Peyer's patch (tissue), 4 donors: ENCODE measurements at regions not wholly inside any gene's neighbourhood (a gene's known extent, or its start where the extent isn't known, plus 50 kb on each side); places are given as distances from the start of the nearest gene placed in this dataset.
A peak's percentile ranks its signal among the peaks of the same experiment; 100 is the strongest.
"Not testable (repeated sequence)": the region's sequence is repeated elsewhere in the genome, so short reads cannot be mapped to it uniquely, and the experiment has no call there.

Source experiments
- DNase-seq, 3 donors: peaks; one replicate each; pipeline ENCODE4 v3.0.0-alpha.2; 2017 to 2019
- H3K27ac ChIP-seq, 4 donors: fragments of 200-600 bp; sonication (generic); one replicate each; pipeline ENCODE4 v1.5.1; 2016 to 2019
- H3K27me3 ChIP-seq, 2 donors: fragments of 200-600 bp; sonication (generic); one replicate each; pipeline ENCODE4 v1.5.1; 2019
- H3K36me3 ChIP-seq, 3 donors: fragments of 200-600 bp; sonication (generic); one replicate each; pipeline ENCODE4 v1.5.1; 2016 to 2019
- H3K4me1 ChIP-seq, 4 donors: fragments of 200-600 bp; sonication (generic); one replicate each; pipeline ENCODE4 v1.5.1; 2016 to 2019
- H3K4me3 ChIP-seq, 4 donors: fragments of 200-600 bp; sonication (generic); 1 replicate in 3 of 4; 2 replicates in 1 of 4; pipeline ENCODE4 v1.5.1; 2016 to 2019; ENCODE audit warnings: mild to moderate bottlenecking in 1 of 4
- H3K9me3 ChIP-seq, 4 donors: fragments of 200-600 bp; sonication (generic); one replicate each; pipeline ENCODE4 v1.5.1; 2016 to 2019; ENCODE audit warnings: mild to moderate bottlenecking in 1 of 4
- CTCF ChIP-seq, 6 experiments: fragments of 450-650 bp in 4 of 6; fragments of 200-600 bp in 2 of 6; sonication (generic) in 1 of 6; IDR thresholded peaks; one replicate each; pipeline ENCODE4 v1.5.1; 2017 to 2019; ENCODE audit warnings: antibody characterized with exemption in 6 of 6, mild to moderate bottlenecking in 3 of 6, moderate library complexity in 1 of 6
- POLR2A ChIP-seq, 2 donors: fragments of 450-650 bp; IDR thresholded peaks; one replicate each; pipeline ENCODE4 v1.5.1; 2017; ENCODE audit warnings: antibody characterized with exemption in 2 of 2, mild to moderate bottlenecking in 2 of 2, moderate library complexity in 2 of 2

- no peaks in the 10 kb centered on the region for H3K27me3 ChIP-seq
- no peaks in the 10 kb centered on the region for H3K9me3 ChIP-seq
- TF ChIP-seq CTCF (IDR thresholded peaks at IDR 0.05) (no peak), POLR2A (IDR thresholded peaks at IDR 0.05) (no peak)
- H3K27ac ChIP-seq: no peak overlapping the region
- no peak for DNase-seq
- no peak overlapping the region for H3K4me3 ChIP-seq
- no peaks in the 10 kb centered on the region for H3K36me3 ChIP-seq
- no peaks in the 10 kb centered on the region for H3K4me1 ChIP-seq
These were observed 94.2 kb upstream of the DNAJC1 start for GRCh38 chr10:22097696-22098095.

- H3K4me1 ChIP-seq, H3K4me3 ChIP-seq, H3K27ac ChIP-seq: not testable (repeated sequence)
These were observed 87.7 kb upstream of the DNAJC1 start for GRCh38 chr10:22091260-22091659.

GRCh38 chr10:22087402-22087738 is 83.8 kb upstream of the DNAJC1 start:
- TF ChIP-seq CTCF (IDR thresholded peaks at IDR 0.05) (no peak), POLR2A (IDR thresholded peaks at IDR 0.05) (no peak)
- Histone ChIP-seq H3K27ac (peak overlapping the region in 1 of 4 donors; percentile 39), H3K4me3 (no peak overlapping the region)

More at GRCh38 chr10:22091260-22091659, 87.7 kb upstream of the DNAJC1 start:
- not testable (repeated sequence) for H3K36me3 ChIP-seq, H3K9me3 ChIP-seq, H3K27me3 ChIP-seq, DNase-seq

GRCh38 chr10:22086730-22087401 is 83.3 kb upstream of the DNAJC1 start:
- no peak for TF ChIP-seq CTCF (IDR thresholded peaks at IDR 0.05)
- no peak for TF ChIP-seq POLR2A (IDR thresholded peaks at IDR 0.05)
- H3K27ac ChIP-seq: peak overlapping the region in 1 of 4 donors; percentile 39
- DNase-seq: peak; percentile 23 to 72 (median 57)

More at GRCh38 chr10:22087402-22087738, 83.8 kb upstream of the DNAJC1 start:
- no peaks in the 10 kb centered on the region for H3K9me3 ChIP-seq
- no peak for DNase-seq
- no peaks in the 10 kb centered on the region for H3K27me3 ChIP-seq
- no peaks in the 10 kb centered on the region for H3K4me1 ChIP-seq
- no peaks in the 10 kb centered on the region for H3K36me3 ChIP-seq

GRCh38 chr10:22079921-22080320 is 76.4 kb upstream of the DNAJC1 start:
- not testable (repeated sequence) for H3K4me1 ChIP-seq, H3K27me3 ChIP-seq, H3K27ac ChIP-seq, DNase-seq, H3K4me3 ChIP-seq, H3K36me3 ChIP-seq, H3K9me3 ChIP-seq

More at GRCh38 chr10:22086730-22087401, 83.3 kb upstream of the DNAJC1 start:
- H3K9me3 ChIP-seq: no peaks in the 10 kb centered on the region
- H3K4me1 ChIP-seq: no peaks in the 10 kb centered on the region
- no peaks in the 10 kb centered on the region for H3K27me3 ChIP-seq
- no peak overlapping the region for H3K4me3 ChIP-seq
- no peaks in the 10 kb centered on the region for H3K36me3 ChIP-seq

- Histone ChIP-seq H3K27ac (no peak overlapping the region), H3K4me1 (no peaks in the 10 kb centered on the region), H3K9me3 (peaks cover 0 to 10% (median 0%) of the 10 kb centered on the region in 4 donors), H3K4me3 (no peak overlapping the region), H3K36me3 (no peaks in the 10 kb centered on the region), H3K27me3 (no peaks in the 10 kb centered on the region)
- TF ChIP-seq POLR2A (IDR thresholded peaks at IDR 0.05) (no peak), CTCF (IDR thresholded peaks at IDR 0.05) (no peak)
- no peak for DNase-seq
These were observed 67.8 kb upstream of the DNAJC1 start for GRCh38 chr10:22071332-22071731.

- no peak for TF ChIP-seq CTCF (IDR thresholded peaks at IDR 0.05)
- H3K4me1 ChIP-seq: no peaks in the 10 kb centered on the region
- H3K27ac ChIP-seq: no peak overlapping the region
- H3K36me3 ChIP-seq: no peaks in the 10 kb centered on the region
- peaks cover 0 to 10% (median 0%) of the 10 kb centered on the region in 4 donors for H3K9me3 ChIP-seq
- no peak overlapping the region for H3K4me3 ChIP-seq
- no peak for DNase-seq
- no peaks in the 10 kb centered on the region for H3K27me3 ChIP-seq
These were observed 63.6 kb upstream of the DNAJC1 start for GRCh38 chr10:22067091-22067490.

- H3K27ac ChIP-seq, H3K9me3 ChIP-seq, H3K4me3 ChIP-seq, H3K36me3 ChIP-seq, H3K4me1 ChIP-seq, H3K27me3 ChIP-seq, DNase-seq: not testable (repeated sequence)
These were observed 57.5 kb upstream of the DNAJC1 start for GRCh38 chr10:22060984-22061383.
